GM12873 (cell line): ENCODE measurements at regions not wholly inside any gene's neighbourhood (a gene's known extent, or its start where the extent isn't known, plus 50 kb on each side); places are given as distances from the start of the nearest gene placed in this dataset.

ENCODE experiments used
- TF ChIP-seq, protein P1 (sequence below): IDR thresholded peaks from 2 replicates; pipeline ENCODE4 v1.5.1; 2012; ENCODE audit warnings: low read depth, mild to moderate bottlenecking, moderate library complexity, low read length, control low read depth; ENCODE audit not compliant: insufficient read depth; ENCODE audit errors: missing control alignments

DNA sequence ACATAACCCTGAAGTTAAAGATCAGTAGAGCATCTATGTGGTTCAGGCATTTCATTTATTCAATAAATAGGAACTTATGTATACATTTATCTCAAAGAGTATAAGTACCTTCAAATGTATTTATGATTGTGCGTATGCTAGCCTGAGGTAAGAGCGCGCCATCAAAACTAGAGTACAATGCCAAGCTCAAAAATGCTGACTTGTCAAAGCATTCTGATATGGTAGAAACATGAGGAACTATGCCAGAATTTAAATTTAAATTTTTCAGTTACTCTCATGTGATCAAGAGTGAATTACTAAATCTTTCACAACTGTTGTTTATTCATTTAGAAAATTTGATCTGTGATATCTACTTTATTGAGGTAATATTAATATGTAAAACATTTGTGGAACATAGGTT, 225.5 kb upstream of the CDH8 start:
- TF ChIP-seq, protein P1, sequence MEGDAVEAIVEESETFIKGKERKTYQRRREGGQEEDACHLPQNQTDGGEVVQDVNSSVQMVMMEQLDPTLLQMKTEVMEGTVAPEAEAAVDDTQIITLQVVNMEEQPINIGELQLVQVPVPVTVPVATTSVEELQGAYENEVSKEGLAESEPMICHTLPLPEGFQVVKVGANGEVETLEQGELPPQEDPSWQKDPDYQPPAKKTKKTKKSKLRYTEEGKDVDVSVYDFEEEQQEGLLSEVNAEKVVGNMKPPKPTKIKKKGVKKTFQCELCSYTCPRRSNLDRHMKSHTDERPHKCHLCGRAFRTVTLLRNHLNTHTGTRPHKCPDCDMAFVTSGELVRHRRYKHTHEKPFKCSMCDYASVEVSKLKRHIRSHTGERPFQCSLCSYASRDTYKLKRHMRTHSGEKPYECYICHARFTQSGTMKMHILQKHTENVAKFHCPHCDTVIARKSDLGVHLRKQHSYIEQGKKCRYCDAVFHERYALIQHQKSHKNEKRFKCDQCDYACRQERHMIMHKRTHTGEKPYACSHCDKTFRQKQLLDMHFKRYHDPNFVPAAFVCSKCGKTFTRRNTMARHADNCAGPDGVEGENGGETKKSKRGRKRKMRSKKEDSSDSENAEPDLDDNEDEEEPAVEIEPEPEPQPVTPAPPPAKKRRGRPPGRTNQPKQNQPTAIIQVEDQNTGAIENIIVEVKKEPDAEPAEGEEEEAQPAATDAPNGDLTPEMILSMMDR: no peak

DNA sequence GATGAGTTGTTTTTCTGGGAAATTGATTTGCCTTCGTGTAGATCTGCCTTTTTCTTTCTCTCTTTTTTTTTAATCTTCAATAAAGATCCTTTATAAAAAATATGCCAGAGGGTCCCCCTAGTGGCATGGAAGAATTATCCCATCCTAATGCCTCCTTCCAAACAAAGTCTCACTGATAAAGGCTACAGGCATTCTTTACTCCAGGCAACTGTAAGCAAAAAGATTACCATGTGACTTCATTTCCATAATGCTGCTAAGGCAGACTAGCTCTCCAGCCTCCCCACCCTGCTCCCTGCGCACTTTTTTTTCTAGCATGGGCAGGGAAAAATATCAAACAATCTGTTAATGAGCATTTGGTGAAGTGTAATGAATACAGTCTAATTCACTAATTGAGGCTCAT, 220.2 kb upstream of the CDH8 start:
- TF ChIP-seq, protein P1: no peak

DNA sequence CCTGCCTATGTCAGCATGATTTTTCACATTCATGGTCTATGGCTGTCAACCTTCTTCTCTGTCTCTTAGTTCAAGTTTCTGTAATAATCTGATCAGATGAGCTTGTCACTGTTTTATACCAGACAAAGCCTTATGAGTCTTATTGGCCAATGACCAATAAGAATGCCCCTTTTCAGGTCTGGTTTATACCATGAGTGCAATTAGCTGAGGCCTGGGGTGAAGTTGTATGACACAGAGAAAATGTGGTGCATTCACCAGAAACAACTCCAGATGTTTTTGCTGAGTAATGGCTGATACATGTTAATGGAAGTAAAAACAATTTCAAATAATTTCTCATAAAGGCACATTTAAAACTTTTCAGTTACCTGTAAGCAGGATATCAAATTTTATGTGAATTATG, 218.6 kb upstream of the CDH8 start:
- TF ChIP-seq, protein P1: no peak

DNA sequence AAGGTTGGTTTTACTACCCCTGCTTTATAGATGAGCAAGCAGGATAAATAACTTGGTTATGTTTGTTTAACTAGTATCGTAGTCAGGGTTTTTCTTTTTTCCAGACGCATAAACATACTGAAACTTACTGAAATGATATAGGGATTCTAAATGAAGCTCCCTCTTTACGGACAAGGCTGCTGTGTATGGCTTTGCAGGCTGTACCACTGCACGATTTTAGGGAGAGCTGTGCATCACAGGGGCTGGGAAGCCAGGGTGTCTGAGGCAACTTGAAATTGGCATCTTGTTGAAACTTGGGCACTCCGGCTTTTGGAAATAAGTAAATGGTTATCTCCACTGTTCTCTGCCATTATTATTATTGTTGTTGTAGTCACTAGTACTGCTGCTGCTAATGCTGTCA, 218.1 kb upstream of the CDH8 start:
- TF ChIP-seq, protein P1: no peak

DNA sequence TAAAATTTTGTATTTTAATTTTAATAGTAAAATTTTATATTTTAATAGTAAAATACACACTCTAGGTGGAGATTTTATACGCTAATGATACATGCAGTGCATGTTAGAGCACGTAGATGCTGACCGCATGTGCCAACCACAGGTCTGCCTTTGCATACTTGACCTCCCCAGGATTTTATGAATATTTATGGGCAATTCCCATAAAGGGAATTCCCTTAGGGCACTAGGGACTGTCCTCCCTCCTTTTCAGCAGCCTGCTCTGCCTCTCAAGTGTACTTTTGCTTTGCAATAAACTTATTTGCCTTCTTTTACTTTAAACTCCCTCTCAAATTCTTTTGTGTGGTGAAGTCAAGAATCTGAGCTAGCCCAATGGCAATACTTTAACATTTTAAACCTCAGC, 217.7 kb upstream of the CDH8 start:
- TF ChIP-seq, protein P1: no peak

DNA sequence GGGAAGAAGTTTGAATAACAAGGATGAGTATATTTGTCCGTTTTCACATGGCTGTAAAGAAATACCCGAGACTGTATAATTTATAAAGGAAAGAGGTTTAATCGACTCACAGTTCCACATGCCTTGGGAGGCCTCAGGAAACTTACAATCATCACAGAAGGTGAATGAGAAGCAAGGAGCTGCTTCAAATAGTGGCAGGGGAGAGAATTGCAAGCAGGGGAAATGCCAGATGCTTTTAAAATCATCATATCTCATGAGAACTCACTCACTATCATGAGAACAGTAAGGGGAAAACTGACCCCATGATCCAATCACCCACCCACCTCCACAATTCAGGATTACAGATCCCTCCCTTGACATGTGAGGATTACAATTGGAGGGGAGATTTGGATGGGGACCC, 212.8 kb upstream of the CDH8 start:
- TF ChIP-seq, protein P1: no peak

DNA sequence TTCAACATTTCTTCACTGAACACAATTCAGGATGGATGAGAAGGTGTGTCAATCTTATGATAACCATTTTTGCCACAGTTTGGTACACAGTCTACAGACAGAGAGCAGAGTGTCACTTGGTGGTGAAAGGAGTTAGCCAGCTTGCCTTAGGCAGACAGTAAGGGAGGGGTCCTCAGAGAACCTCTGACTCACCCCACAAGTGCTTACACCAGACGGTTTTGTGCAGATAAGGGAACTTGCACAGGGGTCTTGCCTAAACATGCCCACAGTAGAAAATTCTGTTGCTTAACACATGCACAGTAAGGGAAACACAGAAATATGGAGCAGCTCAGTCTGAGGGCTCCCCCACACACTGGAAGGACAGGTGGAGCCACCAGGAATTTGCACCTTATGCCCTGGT, 204.5 kb upstream of the CDH8 start:
- TF ChIP-seq, protein P1: no peak
